ENCODE measurements at regions not wholly inside any gene's neighbourhood (a gene's known extent, or its start where the extent isn't known, plus 50 kb on each side); places are given as distances from the start of the nearest gene placed in this dataset.
A peak's percentile ranks its signal among the peaks of the same experiment; 100 is the strongest.
"Not testable (repeated sequence)": the region's sequence is repeated elsewhere in the genome, so short reads cannot be mapped to it uniquely, and the experiment has no call there.

DNA sequence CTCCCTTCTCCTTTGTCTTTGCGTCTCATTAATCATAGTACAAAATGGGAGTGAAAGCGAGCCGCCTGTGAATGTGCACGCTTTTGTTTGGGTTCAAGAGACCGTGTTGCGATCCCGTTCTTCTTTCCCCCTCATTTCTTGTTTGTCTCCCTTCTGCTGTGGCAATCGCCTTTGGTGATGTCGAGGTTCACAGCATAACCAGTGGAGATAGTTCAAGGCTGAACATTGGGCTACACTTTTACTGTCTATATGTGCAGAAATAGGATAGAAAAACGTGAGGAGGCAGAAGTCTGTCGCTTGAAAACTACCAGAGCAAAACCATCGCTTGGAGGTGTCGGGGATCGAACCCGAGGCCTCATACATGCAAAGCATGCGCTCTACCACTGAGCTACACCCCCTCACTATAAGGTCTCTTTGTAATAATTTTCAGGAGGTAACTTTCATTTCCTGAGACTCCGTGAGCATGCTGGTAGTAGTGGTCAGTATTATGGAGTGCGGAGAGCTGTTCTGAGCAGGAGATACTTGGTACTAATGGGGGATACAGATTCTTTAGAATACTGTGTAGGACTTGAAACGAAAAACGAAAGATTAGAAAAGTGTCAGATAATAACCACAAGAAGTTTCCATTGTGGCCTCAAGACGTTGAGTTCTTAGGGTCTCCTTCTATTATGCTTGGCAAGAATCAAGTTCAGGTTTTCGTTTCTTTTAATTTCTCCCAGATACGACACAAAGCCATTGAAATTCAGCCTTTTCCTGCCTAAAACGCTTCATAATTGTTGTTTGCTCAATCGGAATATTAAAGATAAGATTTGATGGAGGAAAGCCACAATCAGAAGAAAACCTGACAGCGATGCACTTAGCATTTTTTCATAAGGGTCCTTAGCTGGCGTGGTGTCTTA lies 106.6 kb downstream of the TRIM27 start:
- H3K4me1 ChIP-seq (ENCODE audit: control insufficient read depth, insufficient read depth, low read length) = peaks cover 5% of the 10 kb centered on the region
- H3K9me3 ChIP-seq (ENCODE audit: control insufficient read depth, low read length) = no peaks in the 10 kb centered on the region
- H3K36me3 ChIP-seq (ENCODE audit: control insufficient read depth, insufficient read depth, low read length, severe bottlenecking) = no peaks in the 10 kb centered on the region
- DNase-seq (ENCODE audit: low read depth) = peak; percentile 56
- H3K27me3 ChIP-seq (replicated peaks; ENCODE audit: control insufficient read depth, insufficient read depth, low read length) = peaks cover 45% of the 10 kb centered on the region
- H3K4me3 ChIP-seq (ENCODE audit: low read length) = peak overlapping the region; percentile 49
- H3K9ac ChIP-seq (ENCODE audit: low read length) = no peak overlapping the region

DNA sequence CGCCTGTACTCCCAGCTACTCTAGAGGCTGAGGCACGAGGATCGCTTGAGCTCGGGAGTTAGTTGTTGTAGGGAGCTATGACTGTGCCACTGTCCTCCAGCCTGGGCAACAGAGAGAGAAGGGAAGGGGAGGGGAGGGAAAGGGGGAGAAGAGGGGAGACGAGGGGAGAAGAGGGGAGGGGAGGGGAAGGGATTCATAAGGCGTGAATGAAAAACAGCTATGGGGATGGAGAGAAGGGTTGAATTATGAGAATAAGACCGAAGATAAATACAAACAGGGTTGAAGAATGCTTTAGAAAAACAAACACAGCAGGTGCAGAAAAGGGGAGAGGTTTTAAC lies 106.0 kb downstream of the TRIM27 start:
- H3K4me1 ChIP-seq (ENCODE audit: control insufficient read depth, insufficient read depth, low read length) = peaks cover 5% of the 10 kb centered on the region
- H3K9ac ChIP-seq (ENCODE audit: low read length) = no peak overlapping the region
- DNase-seq (ENCODE audit: low read depth) = no peak
- no peaks in the 10 kb centered on the region for H3K9me3 ChIP-seq (ENCODE audit: control insufficient read depth, low read length)
- no peaks in the 10 kb centered on the region for H3K36me3 ChIP-seq (ENCODE audit: control insufficient read depth, insufficient read depth, low read length, severe bottlenecking)
- H3K27me3 ChIP-seq (replicated peaks; ENCODE audit: control insufficient read depth, insufficient read depth, low read length) = peaks cover 39% of the 10 kb centered on the region
- peak overlapping the region; percentile 49 for H3K4me3 ChIP-seq (ENCODE audit: low read length)

DNA sequence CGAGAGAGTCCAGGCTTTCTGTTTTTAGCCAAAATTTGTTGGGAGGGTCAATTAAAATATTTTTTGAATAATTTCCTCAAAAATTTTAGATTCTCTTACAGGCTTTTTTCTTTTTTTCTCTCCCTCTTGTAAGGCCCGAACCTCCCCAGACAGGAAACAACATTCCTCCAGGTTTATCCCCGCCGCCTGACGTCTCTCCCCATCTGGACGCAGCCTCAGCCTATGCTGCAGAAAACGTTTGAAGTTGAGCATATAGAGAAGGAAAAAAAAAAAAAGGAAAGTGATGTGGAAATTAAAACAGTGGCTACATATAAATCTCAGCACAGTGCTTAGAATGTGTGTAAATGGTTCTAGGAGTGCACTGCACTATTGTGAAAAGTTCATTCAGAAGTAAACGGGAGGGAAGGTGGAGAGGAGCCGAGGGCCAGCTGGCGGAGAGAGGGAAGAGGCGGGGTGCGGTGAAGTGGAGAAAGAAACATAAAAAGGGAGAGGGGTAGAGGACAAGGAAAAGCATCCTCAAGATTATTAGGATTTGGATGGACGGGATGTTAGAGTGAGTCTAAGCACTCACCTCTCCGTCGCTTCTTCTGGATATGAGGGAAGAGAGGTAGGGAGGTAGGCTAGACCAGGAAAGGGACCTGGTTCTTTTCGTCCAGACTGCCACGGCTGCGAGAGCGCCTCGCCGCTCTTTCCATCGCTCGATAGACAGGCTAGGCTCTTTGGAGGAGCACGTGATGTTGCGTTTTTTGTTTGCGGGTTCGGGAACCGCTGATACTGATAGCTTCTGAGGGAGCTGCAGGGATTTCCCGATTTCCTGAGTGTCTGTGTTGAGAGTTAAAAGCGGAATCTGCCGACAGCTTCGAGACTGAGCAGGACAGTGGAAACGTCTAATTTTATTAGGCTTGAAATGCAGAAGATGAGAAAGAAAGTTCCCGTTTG lies 98.7 kb downstream of the TRIM27 start:
- peaks cover 47% of the 10 kb centered on the region for H3K27me3 ChIP-seq (replicated peaks; ENCODE audit: control insufficient read depth, insufficient read depth, low read length)
- no peaks in the 10 kb centered on the region for H3K9me3 ChIP-seq (ENCODE audit: control insufficient read depth, low read length)
- no peak overlapping the region for H3K9ac ChIP-seq (ENCODE audit: low read length)
- no peak for DNase-seq (ENCODE audit: low read depth)
- no peaks in the 10 kb centered on the region for H3K4me1 ChIP-seq (ENCODE audit: control insufficient read depth, insufficient read depth, low read length)
- H3K36me3 ChIP-seq (ENCODE audit: control insufficient read depth, insufficient read depth, low read length, severe bottlenecking) = no peaks in the 10 kb centered on the region
- H3K4me3 ChIP-seq (ENCODE audit: low read length) = no peak overlapping the region

DNA sequence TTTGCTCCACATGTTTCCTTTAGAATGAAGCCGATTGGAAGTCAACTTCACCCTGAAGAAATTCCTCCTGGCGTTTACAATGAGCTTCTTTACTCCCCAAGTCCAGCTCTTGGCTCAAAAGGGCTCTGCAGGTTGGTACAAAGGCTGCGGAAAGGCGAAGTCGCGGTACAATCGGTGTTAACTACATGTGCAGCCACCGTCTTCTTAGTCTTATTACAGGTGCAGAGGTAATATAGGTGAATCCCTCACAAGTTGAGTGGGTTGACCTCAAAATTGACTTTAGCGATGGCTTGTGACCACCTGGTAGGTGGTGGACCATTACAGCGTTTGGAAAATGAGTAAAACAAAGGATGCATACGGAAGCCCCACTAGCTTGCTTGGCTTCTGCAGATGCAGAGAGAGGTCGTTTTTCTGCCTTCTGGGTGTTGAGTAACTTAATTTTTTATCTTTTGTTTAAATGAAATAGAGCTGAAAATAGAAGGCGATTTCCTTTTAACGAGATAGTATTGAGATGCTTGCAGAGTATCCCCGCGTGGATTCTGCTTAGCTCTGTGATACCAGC lies 98.0 kb downstream of the TRIM27 start:
- H3K9me3 ChIP-seq (ENCODE audit: control insufficient read depth, low read length) = no peaks in the 10 kb centered on the region
- H3K4me3 ChIP-seq (ENCODE audit: low read length) = no peak overlapping the region
- DNase-seq (ENCODE audit: low read depth) = no peak
- H3K4me1 ChIP-seq (ENCODE audit: control insufficient read depth, insufficient read depth, low read length) = no peaks in the 10 kb centered on the region
- H3K9ac ChIP-seq (ENCODE audit: low read length) = no peak overlapping the region
- H3K36me3 ChIP-seq (ENCODE audit: control insufficient read depth, insufficient read depth, low read length, severe bottlenecking) = no peaks in the 10 kb centered on the region
- H3K27me3 ChIP-seq (replicated peaks; ENCODE audit: control insufficient read depth, insufficient read depth, low read length) = peaks cover 47% of the 10 kb centered on the region

DNA sequence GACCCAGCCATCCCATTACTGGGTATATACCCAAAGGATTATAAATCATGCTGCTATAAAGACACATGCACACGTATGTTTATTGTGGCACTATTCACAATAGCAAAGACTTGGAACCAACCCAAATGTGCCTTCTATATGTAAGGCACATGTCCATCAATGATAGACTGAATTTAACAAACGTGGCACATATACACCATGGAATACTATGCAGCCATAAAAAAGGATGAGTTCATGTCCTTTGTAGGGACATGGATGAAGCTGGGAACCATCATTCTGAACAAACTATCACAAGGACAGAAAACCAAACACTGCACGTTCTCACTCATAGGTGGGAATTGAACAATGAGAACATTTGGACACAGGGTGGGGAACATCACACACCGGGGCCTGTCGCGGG lies 92.1 kb downstream of the TRIM27 start:
- H3K4me1 ChIP-seq (ENCODE audit: control insufficient read depth, insufficient read depth, low read length); H3K36me3 ChIP-seq (ENCODE audit: control insufficient read depth, insufficient read depth, low read length, severe bottlenecking); H3K9me3 ChIP-seq (ENCODE audit: control insufficient read depth, low read length); H3K9ac ChIP-seq (ENCODE audit: low read length); H3K4me3 ChIP-seq (ENCODE audit: low read length); DNase-seq (ENCODE audit: low read depth): not testable (repeated sequence)
- peaks cover 30% of the 10 kb centered on the region for H3K27me3 ChIP-seq (replicated peaks; ENCODE audit: control insufficient read depth, insufficient read depth, low read length)

DNA sequence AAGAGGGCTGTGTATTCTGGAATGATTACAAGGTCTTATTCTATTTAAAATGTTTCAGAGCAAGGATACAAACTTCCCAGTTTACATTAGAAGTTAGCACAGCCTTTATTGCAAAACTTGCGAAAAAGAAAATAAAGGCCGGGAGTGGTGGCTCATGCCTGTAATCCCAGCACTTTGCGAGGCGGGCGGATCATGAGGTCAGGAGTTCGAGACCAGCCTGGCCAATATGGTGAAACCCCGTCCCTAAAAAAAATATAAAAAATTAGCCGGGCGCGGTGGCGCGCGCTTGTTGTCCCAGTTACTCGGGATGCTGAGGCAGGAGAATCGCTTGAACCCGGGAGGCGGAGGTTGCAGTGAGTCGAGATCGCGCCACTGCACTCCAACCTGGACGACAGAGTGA lies 87.1 kb downstream of the TRIM27 start:
- not testable (repeated sequence) for H3K4me1 ChIP-seq (ENCODE audit: control insufficient read depth, insufficient read depth, low read length); H3K36me3 ChIP-seq (ENCODE audit: control insufficient read depth, insufficient read depth, low read length, severe bottlenecking); H3K9ac ChIP-seq (ENCODE audit: low read length); DNase-seq (ENCODE audit: low read depth); H3K4me3 ChIP-seq (ENCODE audit: low read length); H3K9me3 ChIP-seq (ENCODE audit: control insufficient read depth, low read length)
- peaks cover 15% of the 10 kb centered on the region for H3K27me3 ChIP-seq (replicated peaks; ENCODE audit: control insufficient read depth, insufficient read depth, low read length)

DNA sequence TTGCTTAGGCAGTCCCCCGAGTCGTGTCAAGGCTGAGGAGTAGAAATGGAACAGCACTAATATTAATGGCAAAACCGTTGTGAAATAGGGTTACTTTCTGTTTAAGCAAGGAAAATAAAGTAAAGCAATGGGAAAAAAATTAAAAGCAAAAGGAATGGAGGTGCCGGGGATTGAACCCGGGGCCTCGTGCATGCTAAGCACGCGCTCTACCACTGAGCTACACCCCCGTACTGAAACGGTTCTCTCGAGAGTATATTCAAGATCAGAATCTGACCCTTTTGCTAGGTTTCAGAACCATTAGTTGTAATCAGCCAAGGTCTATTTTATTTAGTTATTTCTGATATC lies 85.5 kb downstream of the TRIM27 start:
- Histone ChIP-seq H3K27me3 (replicated peaks; ENCODE audit: control insufficient read depth, insufficient read depth, low read length) (peaks cover 18% of the 10 kb centered on the region), H3K4me1 (ENCODE audit: control insufficient read depth, insufficient read depth, low read length) (peaks cover 8% of the 10 kb centered on the region), H3K9me3 (ENCODE audit: control insufficient read depth, low read length) (no peaks in the 10 kb centered on the region), H3K4me3 (ENCODE audit: low read length) (peak overlapping the region; percentile 96), H3K9ac (ENCODE audit: low read length) (peak overlapping the region; percentile 61), H3K36me3 (ENCODE audit: control insufficient read depth, insufficient read depth, low read length, severe bottlenecking) (no peaks in the 10 kb centered on the region)
- peak; percentile 84 for DNase-seq (ENCODE audit: low read depth)

DNA sequence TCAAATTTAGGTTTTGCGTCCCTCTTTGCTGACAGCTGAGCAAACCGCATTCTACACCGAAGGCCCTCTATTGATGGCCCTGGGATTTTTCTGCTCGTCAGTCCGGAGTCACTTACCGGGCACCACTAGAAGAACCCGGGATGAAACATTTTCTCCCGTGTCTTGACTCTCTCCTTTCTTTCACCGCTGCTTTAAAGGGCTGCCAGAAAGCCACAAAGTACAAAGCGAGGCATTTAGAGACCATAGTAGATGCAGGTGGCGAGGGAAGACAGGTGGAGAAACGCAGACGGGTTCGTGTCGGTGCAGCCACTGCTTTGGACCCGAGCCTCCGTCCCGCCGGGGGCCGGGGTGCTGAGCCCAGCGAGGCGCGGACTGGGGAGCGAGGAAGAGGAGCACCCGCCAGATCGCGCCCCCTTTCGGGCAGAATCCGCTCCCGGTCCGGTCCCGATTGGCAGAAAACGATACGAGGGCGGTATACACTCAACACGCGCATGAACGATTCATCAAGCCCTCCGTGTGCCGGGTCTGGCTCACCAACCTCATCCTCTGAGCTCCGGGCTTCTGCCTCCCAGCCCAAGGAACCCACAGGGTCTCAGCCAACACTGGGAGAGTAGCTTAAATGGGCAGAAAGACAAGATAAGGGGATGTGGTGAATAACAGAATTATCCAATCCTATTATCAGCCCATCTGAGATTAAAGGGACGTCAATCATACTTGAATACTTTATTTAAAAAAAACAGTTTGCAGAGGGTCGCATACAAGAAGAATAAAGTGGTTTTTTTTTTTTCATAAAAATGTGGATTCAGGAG lies 84.9 kb downstream of the TRIM27 start:
- Histone ChIP-seq H3K27me3 (replicated peaks; ENCODE audit: control insufficient read depth, insufficient read depth, low read length) (peaks cover 12% of the 10 kb centered on the region), H3K36me3 (ENCODE audit: control insufficient read depth, insufficient read depth, low read length, severe bottlenecking) (no peaks in the 10 kb centered on the region), H3K4me1 (ENCODE audit: control insufficient read depth, insufficient read depth, low read length) (peaks cover 8% of the 10 kb centered on the region), H3K9me3 (ENCODE audit: control insufficient read depth, low read length) (no peaks in the 10 kb centered on the region), H3K9ac (ENCODE audit: low read length) (peak overlapping the region; percentile 61), H3K4me3 (ENCODE audit: low read length) (peak overlapping the region; percentile 96)
- peak; percentile 97 for DNase-seq (ENCODE audit: low read depth)

DNA sequence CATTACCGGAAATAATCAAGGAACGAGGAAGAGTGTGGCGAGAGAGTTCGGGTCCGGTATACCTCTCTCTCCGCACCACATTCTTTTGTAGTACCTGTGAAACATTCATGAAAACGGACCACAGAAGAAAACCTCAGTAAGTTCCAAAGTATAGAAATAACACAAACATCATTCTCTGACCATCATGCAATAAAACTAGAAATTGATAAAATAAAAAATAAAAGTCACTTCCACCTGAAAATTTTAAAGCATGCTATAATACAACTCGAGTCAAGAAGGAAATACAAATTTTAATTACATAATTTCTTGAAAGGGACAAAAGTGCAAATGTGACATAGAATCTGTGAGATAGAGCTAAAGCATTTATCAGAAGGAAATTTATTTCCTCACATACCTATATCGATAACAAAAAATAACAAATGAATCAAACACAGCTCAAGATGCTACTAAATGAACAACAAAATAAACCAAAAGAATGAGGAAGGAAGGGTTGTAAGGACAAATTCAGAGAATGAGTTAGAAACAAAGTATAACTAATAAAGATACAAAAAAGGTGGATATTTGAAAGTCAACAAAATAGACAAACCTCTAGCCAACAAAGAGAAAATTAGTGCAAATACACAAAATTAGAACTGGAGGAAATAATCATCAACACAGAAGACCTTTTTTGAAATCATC lies 84.2 kb downstream of the TRIM27 start:
- H3K9ac ChIP-seq (ENCODE audit: low read length) = peak overlapping the region; percentile 61
- H3K36me3 ChIP-seq (ENCODE audit: control insufficient read depth, insufficient read depth, low read length, severe bottlenecking) = no peaks in the 10 kb centered on the region
- H3K9me3 ChIP-seq (ENCODE audit: control insufficient read depth, low read length) = no peaks in the 10 kb centered on the region
- peak overlapping the region; percentile 96 for H3K4me3 ChIP-seq (ENCODE audit: low read length)
- peaks cover 8% of the 10 kb centered on the region for H3K4me1 ChIP-seq (ENCODE audit: control insufficient read depth, insufficient read depth, low read length)
- peaks cover 13% of the 10 kb centered on the region for H3K27me3 ChIP-seq (replicated peaks; ENCODE audit: control insufficient read depth, insufficient read depth, low read length)
- DNase-seq (ENCODE audit: low read depth) = no peak

DNA sequence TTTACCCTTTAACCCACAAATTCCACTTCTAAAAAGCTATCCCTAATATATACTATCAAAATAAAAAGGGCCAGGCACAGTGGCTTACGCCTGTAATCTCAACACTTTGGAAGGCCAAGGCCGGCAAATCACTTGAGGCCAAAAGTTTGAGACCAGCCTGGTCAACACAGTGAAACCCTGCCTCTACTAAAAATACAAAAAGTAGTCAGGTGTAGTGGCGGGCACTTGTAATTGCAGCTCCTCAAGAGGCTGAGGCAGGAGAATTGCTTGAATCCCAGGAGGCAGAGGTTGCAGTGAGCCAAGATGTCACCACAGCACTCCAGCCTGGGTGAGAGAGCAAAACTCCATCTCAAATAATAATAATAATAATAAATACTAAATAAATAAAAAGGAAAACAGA lies 82.5 kb downstream of the TRIM27 start:
- no peak for DNase-seq (ENCODE audit: low read depth)
- no peak overlapping the region for H3K9ac ChIP-seq (ENCODE audit: low read length)
- H3K9me3 ChIP-seq (ENCODE audit: control insufficient read depth, low read length) = no peaks in the 10 kb centered on the region
- H3K4me1 ChIP-seq (ENCODE audit: control insufficient read depth, insufficient read depth, low read length) = peaks cover 8% of the 10 kb centered on the region
- no peak overlapping the region for H3K4me3 ChIP-seq (ENCODE audit: low read length)
- no peaks in the 10 kb centered on the region for H3K36me3 ChIP-seq (ENCODE audit: control insufficient read depth, insufficient read depth, low read length, severe bottlenecking)
- H3K27me3 ChIP-seq (replicated peaks; ENCODE audit: control insufficient read depth, insufficient read depth, low read length) = peaks cover 14% of the 10 kb centered on the region

Measured in adipocyte (in vitro differentiated cells).